IMR-90 (cell line): ENCODE measurements at regions not wholly inside any gene's neighbourhood (a gene's known extent, or its start where the extent isn't known, plus 50 kb on each side); places are given as distances from the start of the nearest gene placed in this dataset.

ENCODE experiments used
- ATAC-seq: fragments of 200-7000 bp; cut with Tn5 transposase; 2 replicates; pipeline ENCODE4 v1.9.1; 2020; ENCODE audit warnings: low read depth, mild to moderate bottlenecking, moderate library complexity
- BruUV-seq: library from RNA; stranded (reverse); fragments of 400-500 nt; replicated peaks from 2 replicates; lab custom pipeline; 2021; lab: Mats Ljungman, UMichigan
- CTCF ChIA-PET: fragments of 300-600 bp; formaldehyde crosslinking; extraction: SDS; loops from one replicate; lab custom pipeline; 2021; ENCODE audit warnings: antibody characterized with exemption; lab: Yijun Ruan, JAX
- POLR2A ChIA-PET: fragments of 300-600 bp; sonication (Branson Sonifier 250); formaldehyde crosslinking; loops from one replicate; lab custom pipeline; 2022; ENCODE audit warnings: antibody characterized with exemption; ENCODE audit not compliant: unreplicated experiment; lab: Charles Lee
- DNase-seq: peaks from one replicate; pipeline ENCODE4 v3.0.0; 2013
- H2AFZ ChIP-seq: replicated peaks from 2 replicates; pipeline ENCODE3; 2013; ENCODE audit warnings: low read length, mild to moderate bottlenecking; ENCODE audit not compliant: poor library complexity
- H2AK5ac ChIP-seq: 2 replicates; pipeline ENCODE4 v1.6.1; 2013; ENCODE audit warnings: low read depth, low read length, inconsistent platforms
- H2AK9ac ChIP-seq: replicated peaks from 2 replicates; pipeline ENCODE3; 2013; ENCODE audit warnings: mild to moderate bottlenecking, low read depth, low read length, moderate library complexity; ENCODE audit not compliant: poor library complexity
- H2BK120ac ChIP-seq: 2 replicates; pipeline ENCODE4 v1.6.1; 2013; ENCODE audit warnings: low read depth, low read length, inconsistent platforms
- H2BK15ac ChIP-seq: 3 replicates; pipeline ENCODE4 v1.6.1; 2013; ENCODE audit warnings: low read depth, low read length, inconsistent platforms
- H2BK20ac ChIP-seq: 2 replicates; pipeline ENCODE4 v1.6.1; 2013; ENCODE audit warnings: low read depth, mild to moderate bottlenecking, inconsistent platforms, low read length, moderate library complexity
- H2BK5ac ChIP-seq: 2 replicates; pipeline ENCODE4 v1.6.1; 2013; ENCODE audit warnings: mild to moderate bottlenecking, low read depth, low read length, inconsistent platforms; ENCODE audit not compliant: poor library complexity, severe bottlenecking
- H3K14ac ChIP-seq: replicated peaks from 2 replicates; pipeline ENCODE4 v1.6.1; 2013; ENCODE audit warnings: low read depth, low read length, inconsistent platforms
- H3K18ac ChIP-seq: 2 replicates; pipeline ENCODE4 v1.6.1; 2013; ENCODE audit warnings: low read depth, low read length, control low read depth
- H3K23ac ChIP-seq: 2 replicates; pipeline ENCODE4 v1.6.1; 2013; ENCODE audit warnings: low read depth, low read length, inconsistent platforms
- H3K27ac ChIP-seq: 2 replicates; pipeline ENCODE4 v1.5.1; 2013; ENCODE audit warnings: mild to moderate bottlenecking, control low read depth, low read length; ENCODE audit not compliant: insufficient read depth
- H3K27me3 ChIP-seq: 2 replicates; pipeline ENCODE4 v1.6.1; 2013; ENCODE audit warnings: low read length; ENCODE audit not compliant: control insufficient read depth, insufficient read depth
- H3K36me3 ChIP-seq: 2 replicates; pipeline ENCODE4 v1.6.1; 2013; ENCODE audit warnings: low read length, mixed read lengths; ENCODE audit not compliant: control insufficient read depth, insufficient read depth
- H3K4ac ChIP-seq: 2 replicates; pipeline ENCODE4 v1.6.1; 2013; ENCODE audit warnings: low read depth, low read length, inconsistent platforms
- H3K4me1 ChIP-seq: 2 replicates; pipeline ENCODE4 v1.6.1; 2013; ENCODE audit warnings: low read length, mixed read lengths; ENCODE audit not compliant: control insufficient read depth, insufficient read depth
- H3K4me2 ChIP-seq: 2 replicates; pipeline ENCODE4 v1.6.1; 2013; ENCODE audit warnings: low read depth, mild to moderate bottlenecking, control low read depth, low read length, moderate library complexity
- H3K4me3 ChIP-seq: 2 replicates; pipeline ENCODE4 v1.5.1; 2013; ENCODE audit warnings: low read depth, mild to moderate bottlenecking, control low read depth, low read length, moderate library complexity; ENCODE audit not compliant: insufficient read depth
- H3K56ac ChIP-seq: 2 replicates; pipeline ENCODE4 v1.6.1; 2013; ENCODE audit warnings: low read length, inconsistent platforms; ENCODE audit not compliant: insufficient read depth; ENCODE audit errors: extremely low read depth
- H3K79me1 ChIP-seq, 2 experiments: 2 replicates each; pipeline ENCODE4 v1.6.1; 2013; ENCODE audit warnings: low read length in 2 of 2, inconsistent platforms in 1 of 2, low read depth in 1 of 2
- H3K9ac ChIP-seq: 2 replicates; pipeline ENCODE4 v1.6.1; 2013; ENCODE audit warnings: low read depth, low read length, control low read depth
- H3K9me1 ChIP-seq: 2 replicates; pipeline ENCODE4 v1.6.1; 2013; ENCODE audit warnings: low read length, inconsistent platforms; ENCODE audit not compliant: insufficient read depth
- H3K9me3 ChIP-seq: 2 replicates; pipeline ENCODE4 v1.6.1; 2013; ENCODE audit warnings: low read length; ENCODE audit not compliant: control insufficient read depth, insufficient read depth
- H4K20me1 ChIP-seq: 2 replicates; pipeline ENCODE4 v1.6.1; 2013; ENCODE audit warnings: low read length, inconsistent platforms; ENCODE audit not compliant: insufficient read depth
- H4K5ac ChIP-seq: 2 replicates; pipeline ENCODE4 v1.6.1; 2013; ENCODE audit warnings: mild to moderate bottlenecking, low read depth, low read length, control low read depth
- H4K8ac ChIP-seq, 2 experiments: 2 replicates each; pipeline ENCODE4 v1.6.1; 2013; ENCODE audit warnings: low read depth in 2 of 2, low read length in 2 of 2, control low read depth in 1 of 2, inconsistent platforms in 1 of 2
- H4K91ac ChIP-seq: 2 replicates; pipeline ENCODE4 v1.6.1; 2013; ENCODE audit warnings: low read depth, low read length, inconsistent platforms; ENCODE audit not compliant: insufficient read depth
- BHLHE40 ChIP-seq: fragments of 150-350 bp; IDR thresholded peaks from 2 replicates; pipeline ENCODE4 v1.6.1; 2016; ENCODE audit warnings: mild to moderate bottlenecking, low read depth, low read length
- CEBPB ChIP-seq: IDR thresholded peaks from 2 replicates; pipeline ENCODE4 v1.6.1; 2012; ENCODE audit warnings: low read depth, low read length, improper control_type of control experiment
- CHD1 ChIP-seq: IDR thresholded peaks from 2 replicates; pipeline ENCODE4 v1.6.1; 2012; ENCODE audit warnings: low read depth, low read length, improper control_type of control experiment
- FOS ChIP-seq: fragments of 150-350 bp; IDR thresholded peaks from 2 replicates; pipeline ENCODE4 v1.6.1; 2016; ENCODE audit warnings: low read depth, low read length
- MAZ ChIP-seq: IDR thresholded peaks from 2 replicates; pipeline ENCODE4 v1.6.1; 2012; ENCODE audit warnings: low read depth, mild to moderate bottlenecking, low read length, improper control_type of control experiment, moderate library complexity, borderline replicate concordance
- RCOR1 ChIP-seq: IDR thresholded peaks from 2 replicates; pipeline ENCODE4 v1.6.1; 2012; ENCODE audit warnings: mild to moderate bottlenecking, low read length, improper control_type of control experiment; ENCODE audit not compliant: insufficient replicate concordance
- dilution Hi-C: fragments of 300-500 bp; cut with HindIII; formaldehyde crosslinking; loops from one replicate; pipeline ENCODE4 v1.14.3; 2018; ENCODE audit warnings: low sequenced_read_pairs; ENCODE audit not compliant: unreplicated experiment
- in situ Hi-C: fragments of 300-500 bp; cut with MboI; formaldehyde crosslinking; loops from 3 replicates; pipeline ENCODE4 v1.14.3; 2019; ENCODE audit warnings: low sequenced_read_pairs, inconsistent platforms, mixed read lengths
- intact Hi-C: fragments of 100-400 bp; cut with micrococcal nuclease; formaldehyde crosslinking; loops from 2 replicates; pipeline ENCODE4 v1.10.0; 2022

- H3K56ac ChIP-seq = no peak overlapping the region
- no peak overlapping the region for H4K5ac ChIP-seq
- no peak overlapping the region for H2BK15ac ChIP-seq
- no peak overlapping the region for H3K23ac ChIP-seq
- H4K91ac ChIP-seq = no peak overlapping the region
- no peak for ATAC-seq
- H3K4me2 ChIP-seq = no peak overlapping the region
- no peak overlapping the region for H3K18ac ChIP-seq
- dilution Hi-C loops (no loop called here), in situ Hi-C loops (no loop called here), intact Hi-C loops (no loop called here)
- H3K14ac ChIP-seq = no peak overlapping the region
- H4K20me1 ChIP-seq = no peaks in the 10 kb centered on the region
- no peak overlapping the region for H3K9ac ChIP-seq
- no peak overlapping the region for H3K4me3 ChIP-seq
- H3K9me1 ChIP-seq = no peaks in the 10 kb centered on the region
- no peaks in the 10 kb centered on the region for H3K4me1 ChIP-seq
- H3K27me3 ChIP-seq = no peaks in the 10 kb centered on the region
- POLR2A ChIA-PET = no interaction called here
- no TSS peak for BruUV-seq
- CTCF ChIA-PET = no interaction called here
- H2AK5ac ChIP-seq = no peak overlapping the region
- DNase-seq = no peak
- H3K79me1 ChIP-seq = no peaks in the 10 kb centered on the region
- H3K27ac ChIP-seq = no peak overlapping the region
- TF ChIP-seq CHD1 (no peak), FOS (no peak), BHLHE40 (no peak), RCOR1 (no peak), CEBPB (no peak), MAZ (no peak)
- H2AK9ac ChIP-seq = no peak overlapping the region
- H3K9me3 ChIP-seq = peaks cover 2% of the 10 kb centered on the region
- no peak overlapping the region for H2BK120ac ChIP-seq
- H2AFZ ChIP-seq = no peak overlapping the region
- H3K4ac ChIP-seq = no peak overlapping the region
- H2BK5ac ChIP-seq = no peak overlapping the region
- no peaks in the 10 kb centered on the region for H3K36me3 ChIP-seq
- H2BK20ac ChIP-seq = no peak overlapping the region
- no peak overlapping the region for H4K8ac ChIP-seq
These were observed 691.5 kb upstream of the ARPP21 start for GRCh38 chr3:34947834-34948233.
